Naive thymus-derived CD4-positive, alpha-beta T cell (primary cell): ENCODE measurements at regions not wholly inside any gene's neighbourhood (a gene's known extent, or its start where the extent isn't known, plus 50 kb on each side); places are given as distances from the start of the nearest gene placed in this dataset.
"Not testable (repeated sequence)": the region's sequence is repeated elsewhere in the genome, so short reads cannot be mapped to it uniquely, and the experiment has no call there.

ENCODE experiments used
- ATAC-seq: fragments of 150-1000 bp; cut with Tn5 transposase; 2 replicates; pipeline ENCODE4 v1.10.0; 2021; ENCODE audit warnings: mild to moderate bottlenecking, moderate library complexity
- CTCF ChIA-PET: fragments of 350-600 bp; sonication (Branson Sonifier 250); formaldehyde crosslinking; loops from one replicate; lab custom pipeline; 2021; ENCODE audit warnings: antibody characterized with exemption; lab: Charles Lee
- POLR2A ChIA-PET: fragments of 350-600 bp; sonication (Branson Sonifier 250); formaldehyde crosslinking; loops from one replicate; lab custom pipeline; 2021; ENCODE audit warnings: antibody characterized with exemption, inconsistent platforms; lab: Charles Lee
- DNase-seq, 9 donors: peaks; one replicate each; pipeline versions ENCODE4 v3.0.0 to v3.0.0-alpha.2; 2020 to 2022; ENCODE audit warnings: mixed read lengths in 1 of 9
- H3K27ac ChIP-seq: one replicate; pipeline ENCODE4 v1.7.0; 2013; ENCODE audit warnings: mild to moderate bottlenecking, low read depth, low read length, moderate library complexity
- H3K27me3 ChIP-seq, 2 donors: one replicate each; pipeline ENCODE4 v1.7.0; 2013; ENCODE audit warnings: low read length in 2 of 2, mild to moderate bottlenecking in 2 of 2, moderate library complexity in 2 of 2; ENCODE audit not compliant: control insufficient read depth in 2 of 2, insufficient read depth in 2 of 2
- H3K36me3 ChIP-seq, 3 experiments: 1 replicate in 2 of 3; 2 replicates in 1 of 3; pipeline ENCODE4 v1.7.0; 2013; ENCODE audit warnings: low read length in 3 of 3, mild to moderate bottlenecking in 3 of 3, moderate library complexity in 1 of 3; ENCODE audit not compliant: insufficient read depth in 3 of 3, control insufficient read depth in 2 of 3
- H3K4me1 ChIP-seq, 2 donors: one replicate each; pipeline ENCODE4 v1.7.0; 2013; ENCODE audit warnings: low read length in 2 of 2, mild to moderate bottlenecking in 2 of 2, moderate library complexity in 1 of 2; ENCODE audit not compliant: control insufficient read depth in 2 of 2, insufficient read depth in 2 of 2
- H3K4me3 ChIP-seq: 2 replicates; pipeline ENCODE4 v1.7.0; 2013; ENCODE audit warnings: mild to moderate bottlenecking, low read length
- H3K9me3 ChIP-seq, 3 experiments: 1 replicate in 2 of 3; 2 replicates in 1 of 3; pipeline ENCODE4 v1.7.0; 2013; ENCODE audit warnings: low read length in 3 of 3; ENCODE audit not compliant: control insufficient read depth in 2 of 3
- H3K27ac Mint-ChIP-seq, 9 donors: one replicate each; pipeline ENCODE4 v1.8.0; 2020 to 2022; ENCODE audit warnings: mixed read lengths in 9 of 9, mild to moderate bottlenecking in 8 of 9, moderate library complexity in 5 of 9, inconsistent platforms in 2 of 9
- H3K27me3 Mint-ChIP-seq, 5 donors: one replicate each; pipeline ENCODE4 v1.8.0; 2021 to 2022; ENCODE audit warnings: mixed read lengths in 5 of 5, mild to moderate bottlenecking in 1 of 5
- H3K36me3 Mint-ChIP-seq, 5 donors: one replicate each; pipeline ENCODE4 v1.8.0; 2020 to 2022; ENCODE audit warnings: mixed read lengths in 5 of 5, mild to moderate bottlenecking in 3 of 5, inconsistent platforms in 1 of 5
- H3K4me1 Mint-ChIP-seq, 7 donors: one replicate each; pipeline ENCODE4 v1.8.0; 2020 to 2022; ENCODE audit warnings: mixed read lengths in 7 of 7, mild to moderate bottlenecking in 3 of 7, inconsistent platforms in 1 of 7
- H3K4me3 Mint-ChIP-seq, 10 donors: one replicate each; pipeline ENCODE4 v1.8.0; 2020 to 2022; ENCODE audit warnings: mild to moderate bottlenecking in 10 of 10, mixed read lengths in 10 of 10, moderate library complexity in 6 of 10, inconsistent platforms in 2 of 10
- H3K9me3 Mint-ChIP-seq, 11 donors: one replicate each; pipeline ENCODE4 v1.8.0; 2020 to 2022; ENCODE audit warnings: mixed read lengths in 11 of 11, mild to moderate bottlenecking in 4 of 11, inconsistent platforms in 1 of 11, moderate library complexity in 1 of 11
- intact Hi-C, 2 donors: fragments of 100-400 bp; cut with micrococcal nuclease; formaldehyde crosslinking; loops; one replicate each; pipeline ENCODE4 v1.15.1; 2023

GRCh38 chr6:27161946-27162603, 85.4 kb upstream of the PRSS16 start:
- POLR2A ChIA-PET = interaction anchor here (0.6 to 23.3 kb wide), 7 partner anchors 15 to 1111 kb away, joined by 3 to 795 read pairs (median 6); a partner anchor contains a TSS

GRCh38 chr6:27163834-27164233, 83.7 kb upstream of the PRSS16 start:
- DNase-seq = no peak
- no peaks in the 10 kb centered on the region for H3K9me3 Mint-ChIP-seq
- POLR2A ChIA-PET = interaction anchor here (0.8 to 23.3 kb wide), 2 partner anchors 18 to 33 kb away, joined by 3 to 795 read pairs; a partner anchor contains a TSS

More at GRCh38 chr6:27161946-27162603, 85.4 kb upstream of the PRSS16 start:
- ATAC-seq = no peak
- CTCF ChIA-PET = interaction anchor here (0.5 to 4.1 kb wide), 7 partner anchors 18 to 735 kb away, joined by 3 to 26 read pairs (median 5); no protein-coding TSS in a partner anchor
- peak overlapping the region in 6 of 9 donors; percentile 3 to 81 (median 41) for H3K27ac Mint-ChIP-seq
- peaks cover 0 to 3% (median 0%) of the 10 kb centered on the region in 5 donors for H3K36me3 Mint-ChIP-seq
- no peak overlapping the region for H3K27ac ChIP-seq
- H3K27me3 Mint-ChIP-seq = peaks cover 0 to 14% (median 0%) of the 10 kb centered on the region in 5 donors
- DNase-seq = peak in 7 of 9 donors; percentile 25 to 63 (median 55)
- no peak overlapping the region for H3K4me3 ChIP-seq
- intact Hi-C loops = loop anchor here (1.0 to 10.0 kb wide), 9 partner anchors 15 to 1194 kb away; partner anchors contain the start of gene POM121L2 (in 2 of the 2)
- peaks cover 11 to 22% (median 17%) of the 10 kb centered on the region in 7 donors for H3K4me1 Mint-ChIP-seq
- H3K9me3 ChIP-seq = no peaks in the 10 kb centered on the region
- H3K4me3 Mint-ChIP-seq = peak overlapping the region in 2 of 10 donors; percentile 1 to 4
- H3K36me3 ChIP-seq = no peaks in the 10 kb centered on the region
- no peaks in the 10 kb centered on the region for H3K27me3 ChIP-seq
- H3K4me1 ChIP-seq = peaks cover 0 to 6% of the 10 kb centered on the region in 2 donors
- peaks cover 0 to 8% (median 0%) of the 10 kb centered on the region in 11 donors for H3K9me3 Mint-ChIP-seq

GRCh38 chr6:27168108-27168507, 79.4 kb upstream of the PRSS16 start:
- ChIA-PET POLR2A (no interaction called here), CTCF (no interaction called here)
- Histone ChIP-seq H3K27ac (no peak overlapping the region), H3K9me3 (no peaks in the 10 kb centered on the region), H3K27me3 (no peaks in the 10 kb centered on the region), H3K4me3 (no peak overlapping the region), H3K36me3 (no peaks in the 10 kb centered on the region), H3K4me1 (no peaks in the 10 kb centered on the region)
- ATAC-seq (no peak), DNase-seq (no peak)
- peaks cover 0 to 4% (median 0%) of the 10 kb centered on the region in 5 donors for H3K36me3 Mint-ChIP-seq
- intact Hi-C loops = loop anchor here in 1 of 2 donors (10.0 kb wide), 1 partner anchor 437 kb away; no protein-coding TSS in a partner anchor
- H3K9me3 Mint-ChIP-seq = peaks cover 0 to 6% (median 2%) of the 10 kb centered on the region in 11 donors
- no peaks in the 10 kb centered on the region for H3K4me1 Mint-ChIP-seq
- H3K4me3 Mint-ChIP-seq = no peak overlapping the region
- peaks cover 0 to 18% (median 0%) of the 10 kb centered on the region in 5 donors for H3K27me3 Mint-ChIP-seq
- H3K27ac Mint-ChIP-seq = no peak overlapping the region

More at GRCh38 chr6:27163834-27164233, 83.7 kb upstream of the PRSS16 start:
- intact Hi-C loops = loop anchor here in 1 of 2 donors (5.0 to 10.0 kb wide), 2 partner anchors 338 to 441 kb away; no protein-coding TSS in a partner anchor
- H3K36me3 ChIP-seq = no peaks in the 10 kb centered on the region
- no peaks in the 10 kb centered on the region for H3K9me3 ChIP-seq
- Mint-ChIP-seq H3K27ac (no peak overlapping the region), H3K4me1 (peaks cover 2 to 9% (median 5%) of the 10 kb centered on the region in 7 donors), H3K4me3 (no peak overlapping the region), H3K36me3 (no peaks in the 10 kb centered on the region), H3K27me3 (peaks cover 0 to 13% (median 0%) of the 10 kb centered on the region in 5 donors)
- no peaks in the 10 kb centered on the region for H3K27me3 ChIP-seq
- ATAC-seq = no peak
- CTCF ChIA-PET = interaction anchor here (0.6 to 1.7 kb wide), 5 partner anchors 18 to 621 kb away, joined by 3 to 7 read pairs (median 3); no protein-coding TSS in a partner anchor
- H3K4me3 ChIP-seq = no peak overlapping the region
- no peak overlapping the region for H3K27ac ChIP-seq
- no peaks in the 10 kb centered on the region for H3K4me1 ChIP-seq

- ChIA-PET CTCF (no interaction called here), POLR2A (no interaction called here)
- Histone ChIP-seq H3K27me3 (no peaks in the 10 kb centered on the region), H3K27ac (no peak overlapping the region), H3K4me1 (no peaks in the 10 kb centered on the region), H3K36me3 (no peaks in the 10 kb centered on the region), H3K4me3 (no peak overlapping the region), H3K9me3 (no peaks in the 10 kb centered on the region)
- peaks cover 0 to 13% (median 0%) of the 10 kb centered on the region in 5 donors for H3K27me3 Mint-ChIP-seq
- H3K27ac Mint-ChIP-seq = no peak overlapping the region
- peaks cover 0 to 6% (median 2%) of the 10 kb centered on the region in 11 donors for H3K9me3 Mint-ChIP-seq
- no peaks in the 10 kb centered on the region for H3K4me1 Mint-ChIP-seq
- peaks cover 0 to 4% (median 0%) of the 10 kb centered on the region in 5 donors for H3K36me3 Mint-ChIP-seq
- H3K4me3 Mint-ChIP-seq = no peak overlapping the region
- DNase-seq = no peak
- intact Hi-C loops = loop anchor here in 1 of 2 donors (10.0 kb wide), 1 partner anchor 436 kb away; no protein-coding TSS in a partner anchor
- ATAC-seq = no peak
Measured at GRCh38 chr6:27168586-27169443, 78.7 kb upstream of the PRSS16 start.

DNA sequence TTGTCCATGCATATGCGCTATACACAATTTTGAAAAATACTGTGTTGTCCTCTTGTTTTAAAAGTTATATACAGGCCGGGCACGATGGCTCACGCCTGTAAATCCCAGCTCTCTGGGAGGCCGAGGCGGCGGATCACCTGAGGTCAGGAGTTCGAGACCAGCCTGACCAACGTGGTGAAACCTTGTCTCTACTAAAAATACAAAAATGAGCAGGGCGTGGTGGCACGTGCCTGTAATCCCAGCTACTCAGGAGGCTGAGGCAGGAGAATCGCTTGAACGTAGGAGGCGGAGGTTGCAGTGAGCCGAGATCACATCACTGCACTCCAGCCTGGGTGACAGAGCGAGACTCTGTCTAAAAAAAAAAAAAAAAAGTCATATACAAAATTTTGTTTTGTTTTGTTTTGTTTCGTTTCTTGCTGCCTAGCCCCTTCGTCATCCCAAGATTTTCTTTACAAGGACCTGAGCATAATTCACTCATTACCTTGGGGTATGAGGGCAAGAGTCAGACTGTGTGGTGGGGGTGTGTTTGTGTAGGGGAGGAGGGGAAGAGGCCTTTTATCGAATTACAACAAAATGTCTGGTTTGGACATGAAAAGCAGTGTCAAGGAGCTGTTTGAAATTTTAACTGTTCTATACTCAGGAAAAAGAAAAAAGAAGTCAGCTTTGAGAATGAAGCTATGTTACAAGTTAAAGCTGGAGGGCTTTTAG, 74.8 kb upstream of the PRSS16 start:
- POLR2A ChIA-PET, ATAC-seq, H3K36me3 ChIP-seq, H3K27me3 ChIP-seq, H3K4me3 ChIP-seq, CTCF ChIA-PET, H3K4me3 Mint-ChIP-seq, H3K27ac ChIP-seq, H3K9me3 ChIP-seq, H3K27ac Mint-ChIP-seq, DNase-seq, H3K4me1 ChIP-seq, H3K36me3 Mint-ChIP-seq: not testable (repeated sequence)
- peaks cover 0 to 16% (median 0%) of the 10 kb centered on the region in 5 donors for H3K27me3 Mint-ChIP-seq
- peaks cover 0 to 24% (median 10%) of the 10 kb centered on the region in 7 donors for H3K4me1 Mint-ChIP-seq
- H3K9me3 Mint-ChIP-seq = peaks cover 0 to 18% (median 2%) of the 10 kb centered on the region in 11 donors
- intact Hi-C loops = loop anchor here (10.0 kb wide), 2 partner anchors 972 to 1772 kb away; partner anchors contain the start of gene ZKSCAN8 (in 1 of the 2)
